Esophagus muscularis mucosa (tissue), 4 donors: ENCODE measurements at regions not wholly inside any gene's neighbourhood (a gene's known extent, or its start where the extent isn't known, plus 50 kb on each side); places are given as distances from the start of the nearest gene placed in this dataset.

Source experiments
- DNase-seq: peaks from one replicate; pipeline ENCODE4 v3.0.0-alpha.2; 2017; ENCODE audit errors: extremely low spot score
- H3K27ac ChIP-seq, 4 donors: fragments of 200-600 bp; sonication (generic); replicated peaks in 1 of 4; 1 replicate in 3 of 4; 2 replicates in 1 of 4; pipeline ENCODE4 v1.5.1; 2016 to 2019; ENCODE audit warnings: mild to moderate bottlenecking in 1 of 4
- H3K27me3 ChIP-seq, 4 donors: fragments of 200-600 bp; sonication (generic); one replicate each; pipeline versions ENCODE4 v1.5.1 to v1.6.0; 2016 to 2019
- H3K36me3 ChIP-seq, 4 donors: fragments of 200-600 bp; sonication (generic); one replicate each; pipeline ENCODE4 v1.5.1; 2016 to 2019
- H3K4me1 ChIP-seq, 4 donors: fragments of 200-600 bp; sonication (generic); one replicate each; pipeline ENCODE4 v1.5.1; 2016 to 2019
- H3K4me3 ChIP-seq, 4 donors: fragments of 200-600 bp; sonication (generic); 1 replicate in 2 of 4; 2 replicates in 2 of 4; pipeline ENCODE4 v1.5.1; 2016 to 2019; ENCODE audit warnings: mild to moderate bottlenecking in 4 of 4, moderate library complexity in 1 of 4
- H3K9me3 ChIP-seq, 4 donors: fragments of 200-600 bp; sonication (generic); 1 replicate in 3 of 4; 2 replicates in 1 of 4; pipeline ENCODE4 v1.5.1; 2016 to 2019
- CTCF ChIP-seq, 3 experiments: fragments of 200-600 bp in 2 of 3; fragments of 450-650 bp in 1 of 3; sonication (generic) in 2 of 3; IDR thresholded peaks; one replicate each; pipeline ENCODE4 v1.5.1; 2017 to 2019; ENCODE audit warnings: antibody characterized with exemption in 3 of 3, mild to moderate bottlenecking in 2 of 3, moderate library complexity in 1 of 3
- EP300 ChIP-seq: sonication (generic); formaldehyde crosslinking; IDR thresholded peaks from one replicate; pipeline ENCODE4 v1.6.1; 2017; ENCODE audit warnings: antibody characterized with exemption
- POLR2A ChIP-seq: fragments of 450-650 bp; IDR thresholded peaks from one replicate; pipeline ENCODE4 v1.6.1; 2017; ENCODE audit warnings: antibody characterized with exemption, moderate library complexity, mild to moderate bottlenecking, low read depth
- POLR2AphosphoS5 ChIP-seq, 2 donors: sonication (generic); formaldehyde crosslinking; IDR thresholded peaks; one replicate each; pipeline ENCODE4 v1.6.1; 2017; ENCODE audit warnings: antibody characterized with exemption in 2 of 2
- WGBS: methylation state at CpG from one replicate; pipeline ENCODE4 v1.1.5; 2018; 5-methylcytosine and 5-hydroxymethylcytosine counted together
- intact Hi-C: fragments of 100-400 bp; cut with DNase I; formaldehyde crosslinking; loops from one replicate; pipeline ENCODE4 v1.15.1; 2023

GRCh38 chr9:19564396-19565061 lies 155.7 kb downstream of the ACER2 start:
- DNase-seq, result no peak
- Histone ChIP-seq H3K27ac (no peak overlapping the region), H3K36me3 (no peaks in the 10 kb centered on the region), H3K27me3 (no peaks in the 10 kb centered on the region), H3K9me3 (no peaks in the 10 kb centered on the region), H3K4me3 (no peak overlapping the region), H3K4me1 (peaks cover 0 to 5% (median 2%) of the 10 kb centered on the region in 4 donors)
- 84% methylated on average over 3 of the region's 3 CpGs for WGBS
- intact Hi-C loops, result no loop called here
- TF ChIP-seq EP300, result no peak
- no peak for TF ChIP-seq POLR2A
- TF ChIP-seq POLR2AphosphoS5 (IDR thresholded peaks at IDR 0.05), result no peak
- no peak for TF ChIP-seq CTCF (IDR thresholded peaks at IDR 0.05)

DNA sequence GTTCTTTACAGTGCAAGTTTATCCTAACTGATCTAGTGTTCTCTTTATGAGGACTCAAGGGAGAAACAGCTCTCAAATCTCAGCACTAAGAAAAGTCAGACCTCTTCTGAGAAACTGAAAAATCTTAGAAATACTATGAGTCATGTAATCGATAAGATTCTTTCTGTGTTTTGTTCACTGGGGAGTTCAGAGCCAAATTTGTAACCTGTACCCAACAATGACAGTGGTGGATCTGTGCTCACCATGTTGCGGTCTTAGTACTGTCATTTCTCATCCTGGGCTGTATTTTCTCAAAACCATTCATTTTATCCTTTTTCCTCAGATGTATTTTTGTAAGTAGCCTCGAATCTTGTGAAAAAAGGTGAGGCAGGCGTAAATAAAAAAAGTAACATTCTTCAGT lies 146.4 kb downstream of the ACER2 start:
- no peaks in the 10 kb centered on the region for H3K36me3 ChIP-seq
- no peak overlapping the region for H3K27ac ChIP-seq
- no peak overlapping the region for H3K4me3 ChIP-seq
- DNase-seq, result no peak
- no peaks in the 10 kb centered on the region for H3K27me3 ChIP-seq
- H3K4me1 ChIP-seq, result peaks cover 4 to 14% (median 13%) of the 10 kb centered on the region in 4 donors
- no peaks in the 10 kb centered on the region for H3K9me3 ChIP-seq
- intact Hi-C loops, result no loop called here
- TF ChIP-seq CTCF (IDR thresholded peaks at IDR 0.05) (no peak), EP300 (no peak), POLR2AphosphoS5 (IDR thresholded peaks at IDR 0.05) (no peak), POLR2A (no peak)
- 92% methylated on average over 4 of the region's 4 CpGs for WGBS

DNA sequence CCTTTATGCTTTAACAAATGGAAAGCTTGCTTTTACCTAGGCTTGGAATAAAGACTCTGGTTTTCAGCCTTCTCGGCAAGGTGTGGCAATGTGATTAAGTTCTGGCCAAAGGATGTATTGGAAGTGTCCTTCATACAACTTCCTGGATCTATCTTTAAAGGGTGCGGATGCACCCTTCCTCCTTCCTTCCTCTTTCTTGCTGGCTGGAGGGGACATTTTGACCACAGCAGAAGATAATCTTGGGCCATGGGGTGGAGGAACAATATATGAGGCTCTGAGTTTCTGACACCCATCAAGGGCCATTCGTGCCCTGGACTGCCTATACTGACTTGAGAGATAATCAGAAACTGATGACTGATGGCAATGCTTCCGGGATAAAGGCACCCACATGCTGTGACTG lies 145.7 kb downstream of the ACER2 start:
- 84% methylated on average over 4 of the region's 4 CpGs for WGBS
- H3K4me3 ChIP-seq, result no peak overlapping the region
- H3K36me3 ChIP-seq, result no peaks in the 10 kb centered on the region
- peaks cover 4 to 14% (median 13%) of the 10 kb centered on the region in 4 donors for H3K4me1 ChIP-seq
- TF ChIP-seq POLR2AphosphoS5 (IDR thresholded peaks at IDR 0.05) (no peak), POLR2A (no peak), EP300 (no peak), CTCF (IDR thresholded peaks at IDR 0.05) (no peak)
- no peaks in the 10 kb centered on the region for H3K9me3 ChIP-seq
- no peak overlapping the region for H3K27ac ChIP-seq
- intact Hi-C loops, result no loop called here
- no peaks in the 10 kb centered on the region for H3K27me3 ChIP-seq
- no peak for DNase-seq

DNA sequence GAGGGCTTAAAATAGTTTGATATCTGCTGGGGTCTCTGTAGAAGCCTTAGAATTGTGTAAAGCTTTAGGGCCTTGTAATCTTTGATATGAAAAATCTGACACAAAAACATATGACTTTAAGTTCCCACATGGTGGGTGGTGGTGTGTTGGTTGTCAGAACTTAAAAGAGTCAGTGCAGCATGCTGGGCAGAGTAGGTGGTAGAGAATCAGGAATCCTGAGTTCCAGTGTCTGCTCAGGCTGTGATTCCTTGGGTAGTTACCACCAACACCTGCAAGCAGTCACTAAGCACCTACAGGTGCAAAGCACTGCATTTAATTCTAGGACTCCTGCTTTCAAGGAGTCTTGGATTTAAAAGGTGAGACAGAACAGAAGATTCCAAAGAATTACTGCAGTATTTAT lies 144.6 kb downstream of the ACER2 start:
- Histone ChIP-seq H3K36me3 (no peaks in the 10 kb centered on the region), H3K4me1 (peaks cover 4 to 14% (median 13%) of the 10 kb centered on the region in 4 donors), H3K9me3 (no peaks in the 10 kb centered on the region), H3K27ac (no peak overlapping the region), H3K27me3 (no peaks in the 10 kb centered on the region), H3K4me3 (no peak overlapping the region)
- no peak for DNase-seq
- intact Hi-C loops, result no loop called here
- TF ChIP-seq POLR2A (no peak), POLR2AphosphoS5 (IDR thresholded peaks at IDR 0.05) (no peak), EP300 (no peak), CTCF (IDR thresholded peaks at IDR 0.05) (no peak)
